ENCODE measurements at regions not wholly inside any gene's neighbourhood (a gene's known extent, or its start where the extent isn't known, plus 50 kb on each side); places are given as distances from the start of the nearest gene placed in this dataset.

- Histone ChIP-seq H3K9ac (ENCODE audit: low read depth in 1 of 3, low read length in 3 of 3) (no peak overlapping the region), H3K9me3 (ENCODE audit: control insufficient read depth in 3 of 3, low read length in 3 of 3) (peaks cover 0 to 3% (median 0%) of the 10 kb centered on the region in 3 donors), H3K4me1 (ENCODE audit: control insufficient read depth in 3 of 3, insufficient read depth in 3 of 3, low read length in 3 of 3) (no peaks in the 10 kb centered on the region), H3K4me3 (ENCODE audit: low read length in 3 of 3) (no peak overlapping the region), H3K27ac (ENCODE audit: low read depth, low read length) (no peak overlapping the region), H3K27me3 (ENCODE audit: control insufficient read depth in 3 of 3, insufficient read depth in 3 of 3, low read length in 3 of 3) (no peaks in the 10 kb centered on the region), H3K36me3 (ENCODE audit: control insufficient read depth in 3 of 3, insufficient read depth in 3 of 3, low read length in 3 of 3) (no peaks in the 10 kb centered on the region)
Measured at GRCh38 chr15:36409819-36410218, 169.6 kb upstream of the CDIN1 start.

GRCh38 chr15:36414670-36415069 lies 164.8 kb upstream of the CDIN1 start:
- H3K9ac ChIP-seq (ENCODE audit: low read depth in 1 of 3, low read length in 3 of 3) = no peak overlapping the region
- peaks cover 0 to 3% (median 0%) of the 10 kb centered on the region in 3 donors for H3K9me3 ChIP-seq (ENCODE audit: control insufficient read depth in 3 of 3, low read length in 3 of 3)
- H3K27ac ChIP-seq (ENCODE audit: low read depth, low read length) = no peak overlapping the region
- no peaks in the 10 kb centered on the region for H3K36me3 ChIP-seq (ENCODE audit: control insufficient read depth in 3 of 3, insufficient read depth in 3 of 3, low read length in 3 of 3)
- H3K27me3 ChIP-seq (ENCODE audit: control insufficient read depth in 3 of 3, insufficient read depth in 3 of 3, low read length in 3 of 3) = no peaks in the 10 kb centered on the region
- H3K4me3 ChIP-seq (ENCODE audit: low read length in 3 of 3) = no peak overlapping the region
- H3K4me1 ChIP-seq (ENCODE audit: control insufficient read depth in 3 of 3, insufficient read depth in 3 of 3, low read length in 3 of 3) = no peaks in the 10 kb centered on the region

GRCh38 chr15:36415643-36416042 lies 163.8 kb upstream of the CDIN1 start:
- Histone ChIP-seq H3K27ac (ENCODE audit: low read depth, low read length) (no peak overlapping the region), H3K9me3 (ENCODE audit: control insufficient read depth in 3 of 3, low read length in 3 of 3) (no peaks in the 10 kb centered on the region), H3K9ac (ENCODE audit: low read depth in 1 of 3, low read length in 3 of 3) (no peak overlapping the region), H3K27me3 (ENCODE audit: control insufficient read depth in 3 of 3, insufficient read depth in 3 of 3, low read length in 3 of 3) (no peaks in the 10 kb centered on the region), H3K36me3 (ENCODE audit: control insufficient read depth in 3 of 3, insufficient read depth in 3 of 3, low read length in 3 of 3) (no peaks in the 10 kb centered on the region), H3K4me1 (ENCODE audit: control insufficient read depth in 3 of 3, insufficient read depth in 3 of 3, low read length in 3 of 3) (no peaks in the 10 kb centered on the region), H3K4me3 (ENCODE audit: low read length in 3 of 3) (no peak overlapping the region)

- Histone ChIP-seq H3K36me3 (ENCODE audit: control insufficient read depth in 3 of 3, insufficient read depth in 3 of 3, low read length in 3 of 3) (no peaks in the 10 kb centered on the region), H3K4me3 (ENCODE audit: low read length in 3 of 3) (no peak overlapping the region), H3K27ac (ENCODE audit: low read depth, low read length) (no peak overlapping the region), H3K9ac (ENCODE audit: low read depth in 1 of 3, low read length in 3 of 3) (no peak overlapping the region), H3K4me1 (ENCODE audit: control insufficient read depth in 3 of 3, insufficient read depth in 3 of 3, low read length in 3 of 3) (no peaks in the 10 kb centered on the region), H3K27me3 (ENCODE audit: control insufficient read depth in 3 of 3, insufficient read depth in 3 of 3, low read length in 3 of 3) (no peaks in the 10 kb centered on the region), H3K9me3 (ENCODE audit: control insufficient read depth in 3 of 3, low read length in 3 of 3) (no peaks in the 10 kb centered on the region)
Measured at GRCh38 chr15:36422631-36423030, 156.8 kb upstream of the CDIN1 start.

GRCh38 chr15:36426691-36427090 lies 152.7 kb upstream of the CDIN1 start:
- Histone ChIP-seq H3K27ac (ENCODE audit: low read depth, low read length) (no peak overlapping the region), H3K4me3 (ENCODE audit: low read length in 3 of 3) (no peak overlapping the region), H3K36me3 (ENCODE audit: control insufficient read depth in 3 of 3, insufficient read depth in 3 of 3, low read length in 3 of 3) (no peaks in the 10 kb centered on the region), H3K9ac (ENCODE audit: low read depth in 1 of 3, low read length in 3 of 3) (no peak overlapping the region), H3K27me3 (ENCODE audit: control insufficient read depth in 3 of 3, insufficient read depth in 3 of 3, low read length in 3 of 3) (no peaks in the 10 kb centered on the region), H3K4me1 (ENCODE audit: control insufficient read depth in 3 of 3, insufficient read depth in 3 of 3, low read length in 3 of 3) (no peaks in the 10 kb centered on the region), H3K9me3 (ENCODE audit: control insufficient read depth in 3 of 3, low read length in 3 of 3) (no peaks in the 10 kb centered on the region)

- Histone ChIP-seq H3K4me3 (ENCODE audit: low read length in 3 of 3) (no peak overlapping the region), H3K4me1 (ENCODE audit: control insufficient read depth in 3 of 3, insufficient read depth in 3 of 3, low read length in 3 of 3) (no peaks in the 10 kb centered on the region), H3K9me3 (ENCODE audit: control insufficient read depth in 3 of 3, low read length in 3 of 3) (no peaks in the 10 kb centered on the region), H3K36me3 (ENCODE audit: control insufficient read depth in 3 of 3, insufficient read depth in 3 of 3, low read length in 3 of 3) (no peaks in the 10 kb centered on the region), H3K9ac (ENCODE audit: low read depth in 1 of 3, low read length in 3 of 3) (no peak overlapping the region), H3K27me3 (ENCODE audit: control insufficient read depth in 3 of 3, insufficient read depth in 3 of 3, low read length in 3 of 3) (no peaks in the 10 kb centered on the region), H3K27ac (ENCODE audit: low read depth, low read length) (peak overlapping the region; percentile 14)
Measured at GRCh38 chr15:36428102-36428845, 151.2 kb upstream of the CDIN1 start.

- H3K27me3 ChIP-seq (ENCODE audit: control insufficient read depth in 3 of 3, insufficient read depth in 3 of 3, low read length in 3 of 3) = no peaks in the 10 kb centered on the region
- H3K4me3 ChIP-seq (ENCODE audit: low read length in 3 of 3) = no peak overlapping the region
- H3K9me3 ChIP-seq (ENCODE audit: control insufficient read depth in 3 of 3, low read length in 3 of 3) = no peaks in the 10 kb centered on the region
- H3K36me3 ChIP-seq (ENCODE audit: control insufficient read depth in 3 of 3, insufficient read depth in 3 of 3, low read length in 3 of 3) = no peaks in the 10 kb centered on the region
- no peak overlapping the region for H3K27ac ChIP-seq (ENCODE audit: low read depth, low read length)
- H3K4me1 ChIP-seq (ENCODE audit: control insufficient read depth in 3 of 3, insufficient read depth in 3 of 3, low read length in 3 of 3) = no peaks in the 10 kb centered on the region
- no peak overlapping the region for H3K9ac ChIP-seq (ENCODE audit: low read depth in 1 of 3, low read length in 3 of 3)
Measured at GRCh38 chr15:36429707-36430106, 149.7 kb upstream of the CDIN1 start.

GRCh38 chr15:36430280-36430679 lies 149.1 kb upstream of the CDIN1 start:
- Histone ChIP-seq H3K4me3 (ENCODE audit: low read length in 3 of 3) (no peak overlapping the region), H3K9ac (ENCODE audit: low read depth in 1 of 3, low read length in 3 of 3) (no peak overlapping the region), H3K36me3 (ENCODE audit: control insufficient read depth in 3 of 3, insufficient read depth in 3 of 3, low read length in 3 of 3) (no peaks in the 10 kb centered on the region), H3K27me3 (ENCODE audit: control insufficient read depth in 3 of 3, insufficient read depth in 3 of 3, low read length in 3 of 3) (no peaks in the 10 kb centered on the region), H3K27ac (ENCODE audit: low read depth, low read length) (no peak overlapping the region), H3K4me1 (ENCODE audit: control insufficient read depth in 3 of 3, insufficient read depth in 3 of 3, low read length in 3 of 3) (no peaks in the 10 kb centered on the region), H3K9me3 (ENCODE audit: control insufficient read depth in 3 of 3, low read length in 3 of 3) (no peaks in the 10 kb centered on the region)

- Histone ChIP-seq H3K27ac (ENCODE audit: low read depth, low read length) (no peak overlapping the region), H3K4me1 (ENCODE audit: control insufficient read depth in 3 of 3, insufficient read depth in 3 of 3, low read length in 3 of 3) (no peaks in the 10 kb centered on the region), H3K36me3 (ENCODE audit: control insufficient read depth in 3 of 3, insufficient read depth in 3 of 3, low read length in 3 of 3) (no peaks in the 10 kb centered on the region), H3K9ac (ENCODE audit: low read depth in 1 of 3, low read length in 3 of 3) (no peak overlapping the region), H3K27me3 (ENCODE audit: control insufficient read depth in 3 of 3, insufficient read depth in 3 of 3, low read length in 3 of 3) (no peaks in the 10 kb centered on the region), H3K9me3 (ENCODE audit: control insufficient read depth in 3 of 3, low read length in 3 of 3) (no peaks in the 10 kb centered on the region), H3K4me3 (ENCODE audit: low read length in 3 of 3) (no peak overlapping the region)
Measured at GRCh38 chr15:36430726-36431265, 148.6 kb upstream of the CDIN1 start.

GRCh38 chr15:36432161-36432560 lies 147.3 kb upstream of the CDIN1 start:
- H3K9me3 ChIP-seq (ENCODE audit: control insufficient read depth in 3 of 3, low read length in 3 of 3) = no peaks in the 10 kb centered on the region
- H3K27me3 ChIP-seq (ENCODE audit: control insufficient read depth in 3 of 3, insufficient read depth in 3 of 3, low read length in 3 of 3) = no peaks in the 10 kb centered on the region
- H3K4me1 ChIP-seq (ENCODE audit: control insufficient read depth in 3 of 3, insufficient read depth in 3 of 3, low read length in 3 of 3) = no peaks in the 10 kb centered on the region
- H3K4me3 ChIP-seq (ENCODE audit: low read length in 3 of 3) = no peak overlapping the region
- no peak overlapping the region for H3K9ac ChIP-seq (ENCODE audit: low read depth in 1 of 3, low read length in 3 of 3)
- H3K27ac ChIP-seq (ENCODE audit: low read depth, low read length) = no peak overlapping the region
- no peaks in the 10 kb centered on the region for H3K36me3 ChIP-seq (ENCODE audit: control insufficient read depth in 3 of 3, insufficient read depth in 3 of 3, low read length in 3 of 3)

Measured in skeletal muscle tissue (tissue), 3 donors.